IMR-90 (cell line): ENCODE measurements at regions not wholly inside any gene's neighbourhood (a gene's known extent, or its start where the extent isn't known, plus 50 kb on each side); places are given as distances from the start of the nearest gene placed in this dataset.

ENCODE experiments used
- MXI1 ChIP-seq: IDR thresholded peaks from 2 replicates; pipeline ENCODE4 v1.6.1; 2012; ENCODE audit warnings: low read depth, mild to moderate bottlenecking, low read length, moderate library complexity, borderline replicate concordance
- NFE2L2 ChIP-seq: fragments of 150-350 bp; IDR thresholded peaks from 2 replicates; pipeline ENCODE4 v1.6.1; 2016; ENCODE audit warnings: low read depth, mild to moderate bottlenecking, low read length
- RCOR1 ChIP-seq: IDR thresholded peaks from 2 replicates; pipeline ENCODE4 v1.6.1; 2012; ENCODE audit warnings: mild to moderate bottlenecking, low read length, improper control_type of control experiment; ENCODE audit not compliant: insufficient replicate concordance
- SMC3 ChIP-seq: fragments of 150-350 bp; IDR thresholded peaks from 2 replicates; pipeline ENCODE4 v1.6.1; 2016; ENCODE audit warnings: low read depth, mild to moderate bottlenecking, antibody characterized with exemption, low read length, moderate library complexity
- TF ChIP-seq, protein P1 (sequence below): conservative IDR thresholded peaks from 2 replicates; pipeline ENCODE4 v1.5.1; 2012; ENCODE audit warnings: mild to moderate bottlenecking, low read depth, low read length, improper control_type of control experiment
- TF ChIP-seq, protein P2 (sequence below): fragments of 150-350 bp; IDR thresholded peaks from 2 replicates; pipeline ENCODE4 v1.6.1; 2016; ENCODE audit warnings: low read depth, mild to moderate bottlenecking, low read length, moderate library complexity, borderline replicate concordance

DNA sequence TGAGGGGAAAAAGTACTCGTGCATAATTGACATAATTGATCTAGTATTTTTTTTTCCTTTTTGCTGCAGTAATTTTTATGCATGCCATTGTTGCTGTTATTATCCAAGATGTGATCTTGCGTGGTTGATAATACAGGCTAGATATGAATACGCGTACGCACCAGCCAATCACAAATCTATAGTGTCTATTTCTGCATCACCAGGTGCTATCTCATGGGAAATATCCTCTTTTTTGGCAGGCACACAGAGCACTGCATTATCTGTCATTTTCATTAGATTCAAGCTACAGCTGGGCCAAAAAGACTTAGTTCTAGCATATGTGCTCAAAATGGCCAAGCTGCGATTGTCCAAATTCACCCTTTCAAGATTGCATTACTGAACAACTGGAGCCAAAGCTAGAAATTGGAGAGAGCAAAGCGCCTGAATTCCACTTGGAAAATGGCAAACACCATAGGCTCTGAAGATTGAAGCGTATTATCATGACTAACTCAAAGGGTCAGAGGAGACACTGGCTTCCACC is 181.1 kb downstream of the TSHZ3 start:
- TF ChIP-seq, protein P1, sequence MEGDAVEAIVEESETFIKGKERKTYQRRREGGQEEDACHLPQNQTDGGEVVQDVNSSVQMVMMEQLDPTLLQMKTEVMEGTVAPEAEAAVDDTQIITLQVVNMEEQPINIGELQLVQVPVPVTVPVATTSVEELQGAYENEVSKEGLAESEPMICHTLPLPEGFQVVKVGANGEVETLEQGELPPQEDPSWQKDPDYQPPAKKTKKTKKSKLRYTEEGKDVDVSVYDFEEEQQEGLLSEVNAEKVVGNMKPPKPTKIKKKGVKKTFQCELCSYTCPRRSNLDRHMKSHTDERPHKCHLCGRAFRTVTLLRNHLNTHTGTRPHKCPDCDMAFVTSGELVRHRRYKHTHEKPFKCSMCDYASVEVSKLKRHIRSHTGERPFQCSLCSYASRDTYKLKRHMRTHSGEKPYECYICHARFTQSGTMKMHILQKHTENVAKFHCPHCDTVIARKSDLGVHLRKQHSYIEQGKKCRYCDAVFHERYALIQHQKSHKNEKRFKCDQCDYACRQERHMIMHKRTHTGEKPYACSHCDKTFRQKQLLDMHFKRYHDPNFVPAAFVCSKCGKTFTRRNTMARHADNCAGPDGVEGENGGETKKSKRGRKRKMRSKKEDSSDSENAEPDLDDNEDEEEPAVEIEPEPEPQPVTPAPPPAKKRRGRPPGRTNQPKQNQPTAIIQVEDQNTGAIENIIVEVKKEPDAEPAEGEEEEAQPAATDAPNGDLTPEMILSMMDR, result no peak
- TF ChIP-seq NFE2L2 (no peak), SMC3 (no peak), MXI1 (no peak), RCOR1 (no peak)
- TF ChIP-seq, protein P2, sequence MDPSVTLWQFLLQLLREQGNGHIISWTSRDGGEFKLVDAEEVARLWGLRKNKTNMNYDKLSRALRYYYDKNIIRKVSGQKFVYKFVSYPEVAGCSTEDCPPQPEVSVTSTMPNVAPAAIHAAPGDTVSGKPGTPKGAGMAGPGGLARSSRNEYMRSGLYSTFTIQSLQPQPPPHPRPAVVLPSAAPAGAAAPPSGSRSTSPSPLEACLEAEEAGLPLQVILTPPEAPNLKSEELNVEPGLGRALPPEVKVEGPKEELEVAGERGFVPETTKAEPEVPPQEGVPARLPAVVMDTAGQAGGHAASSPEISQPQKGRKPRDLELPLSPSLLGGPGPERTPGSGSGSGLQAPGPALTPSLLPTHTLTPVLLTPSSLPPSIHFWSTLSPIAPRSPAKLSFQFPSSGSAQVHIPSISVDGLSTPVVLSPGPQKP, result no peak
